OCI-LY3 (cell line): ENCODE measurements at regions not wholly inside any gene's neighbourhood (a gene's known extent, or its start where the extent isn't known, plus 50 kb on each side); places are given as distances from the start of the nearest gene placed in this dataset.

Experiments used
- H2AFZ ChIP-seq: fragments of 200-600, 300-600 bp; shearing (Covaris generic); 2 replicates; pipeline ENCODE4 v1.6.0; 2014; ENCODE audit warnings: antibody characterized with exemption, low read depth, low read length
- H3K27ac ChIP-seq: fragments of 200-600, 300-600 bp; sonication (generic); 2 replicates; pipeline ENCODE4 v1.5.1; 2014; ENCODE audit warnings: mild to moderate bottlenecking, low read length, moderate library complexity, mixed read lengths
- H3K27me3 ChIP-seq: fragments of 200-600, 300-600 bp; sonication (generic); 2 replicates; pipeline ENCODE4 v1.6.1; 2014; ENCODE audit warnings: low read depth, low read length, mixed read lengths
- H3K36me3 ChIP-seq: fragments of 200-600, 300-600 bp; sonication (generic); replicated peaks from 2 replicates; pipeline ENCODE3; 2014; ENCODE audit warnings: low read depth, low read length, mixed read lengths
- H3K4me1 ChIP-seq: fragments of 300-600, 200-600 bp; sonication (generic); 2 replicates; pipeline ENCODE4 v1.6.1; 2014; ENCODE audit warnings: low read length, mixed read lengths
- H3K4me2 ChIP-seq: fragments of 200-600, 300-600 bp; sonication (generic); 2 replicates; pipeline ENCODE4 v1.6.1; 2014; ENCODE audit warnings: low read length, mixed read lengths
- H3K4me3 ChIP-seq: fragments of 300-600, 200-600 bp; sonication (generic); 2 replicates; pipeline ENCODE4 v1.5.1; 2014; ENCODE audit warnings: antibody characterized with exemption, mild to moderate bottlenecking, low read length, moderate library complexity
- H3K79me2 ChIP-seq: fragments of 300-600, 200-600 bp; shearing (Covaris generic); 2 replicates; pipeline ENCODE4 v1.6.1; 2014; ENCODE audit warnings: mild to moderate bottlenecking, low read length, mixed read lengths
- H3K9ac ChIP-seq: fragments of 300-600, 200-600 bp; shearing (Covaris generic); 2 replicates; pipeline ENCODE4 v1.6.0; 2014; ENCODE audit warnings: mild to moderate bottlenecking, low read length, moderate library complexity
- H3K9me3 ChIP-seq: fragments of 200-600, 300-600 bp; shearing (Covaris generic); 2 replicates; pipeline ENCODE4 v1.6.1; 2014; ENCODE audit warnings: low read length, mixed read lengths; ENCODE audit not compliant: insufficient read depth
- H4K20me1 ChIP-seq: fragments of 200-600, 300-600 bp; sonication (generic); 2 replicates; pipeline ENCODE4 v1.6.1; 2016; ENCODE audit warnings: low read length, mixed read lengths; ENCODE audit not compliant: insufficient read depth
- CTCF ChIP-seq: fragments of 200-600, 300-600 bp; sonication (generic); IDR thresholded peaks from 2 replicates; pipeline ENCODE4 v1.5.1; 2014; ENCODE audit warnings: antibody characterized with exemption, low read length, low read depth
- EZH2phosphoT487 ChIP-seq: fragments of 200-600 bp; shearing (Covaris generic); IDR thresholded peaks from 2 replicates; pipeline ENCODE4 v1.6.1; 2018; ENCODE audit warnings: antibody characterized with exemption, mixed run types, low read depth

GRCh38 chr17:34811561-34811960 is 149.7 kb downstream of the CCT6B start:
- Histone ChIP-seq H2AFZ (no peak overlapping the region), H4K20me1 (no peaks in the 10 kb centered on the region), H3K9ac (no peak overlapping the region), H3K4me2 (no peak overlapping the region), H3K4me3 (no peak overlapping the region), H3K36me3 (no peaks in the 10 kb centered on the region), H3K27me3 (peaks cover 22% of the 10 kb centered on the region), H3K27ac (no peak overlapping the region), H3K4me1 (no peaks in the 10 kb centered on the region), H3K79me2 (no peaks in the 10 kb centered on the region), H3K9me3 (no peaks in the 10 kb centered on the region)
- TF ChIP-seq CTCF = no peak
- no peak for TF ChIP-seq EZH2phosphoT487

- TF ChIP-seq EZH2phosphoT487 = no peak
- TF ChIP-seq CTCF = no peak
- no peak overlapping the region for H3K27ac ChIP-seq
- H3K27me3 ChIP-seq = peaks cover 38% of the 10 kb centered on the region
These were observed 160.6 kb downstream of the CCT6B start for GRCh38 chr17:34800661-34801060.

GRCh38 chr17:34799751-34800150 is 161.5 kb downstream of the CCT6B start:
- Histone ChIP-seq H3K4me1 (no peaks in the 10 kb centered on the region), H3K36me3 (no peaks in the 10 kb centered on the region), H3K4me2 (no peak overlapping the region), H3K27me3 (peaks cover 33% of the 10 kb centered on the region), H4K20me1 (no peaks in the 10 kb centered on the region), H3K9ac (no peak overlapping the region), H3K79me2 (no peaks in the 10 kb centered on the region), H3K4me3 (no peak overlapping the region), H2AFZ (no peak overlapping the region), H3K9me3 (no peaks in the 10 kb centered on the region), H3K27ac (no peak overlapping the region)
- TF ChIP-seq EZH2phosphoT487 = no peak
- no peak for TF ChIP-seq CTCF

More at GRCh38 chr17:34800661-34801060, 160.6 kb downstream of the CCT6B start:
- no peak overlapping the region for H2AFZ ChIP-seq
- H3K9ac ChIP-seq = no peak overlapping the region
- H3K9me3 ChIP-seq = no peaks in the 10 kb centered on the region
- H4K20me1 ChIP-seq = no peaks in the 10 kb centered on the region
- no peaks in the 10 kb centered on the region for H3K79me2 ChIP-seq
- H3K36me3 ChIP-seq = no peaks in the 10 kb centered on the region
- no peak overlapping the region for H3K4me2 ChIP-seq
- no peak overlapping the region for H3K4me3 ChIP-seq
- H3K4me1 ChIP-seq = no peaks in the 10 kb centered on the region

GRCh38 chr17:34798581-34798980 is 162.7 kb downstream of the CCT6B start:
- Histone ChIP-seq H3K27ac (no peak overlapping the region), H3K4me1 (no peaks in the 10 kb centered on the region), H3K36me3 (no peaks in the 10 kb centered on the region), H3K9me3 (no peaks in the 10 kb centered on the region), H3K4me2 (no peak overlapping the region), H3K9ac (no peak overlapping the region), H3K27me3 (peaks cover 31% of the 10 kb centered on the region), H3K79me2 (no peaks in the 10 kb centered on the region), H2AFZ (no peak overlapping the region), H4K20me1 (no peaks in the 10 kb centered on the region), H3K4me3 (no peak overlapping the region)
- TF ChIP-seq CTCF (no peak), EZH2phosphoT487 (no peak)
